ENCODE measurements at regions not wholly inside any gene's neighbourhood (a gene's known extent, or its start where the extent isn't known, plus 50 kb on each side); places are given as distances from the start of the nearest gene placed in this dataset.
"Not testable (repeated sequence)": the region's sequence is repeated elsewhere in the genome, so short reads cannot be mapped to it uniquely, and the experiment has no call there.

- TF ChIP-seq FOS (IDR thresholded peaks at IDR 0.05; ENCODE audit: borderline replicate concordance, extremely low read depth, insufficient read length); CTCF (IDR thresholded peaks at IDR 0.05 in 2 of 3, conservative IDR thresholded peaks at IDR 0.05 in 1 of 3; ENCODE audit: control insufficient read depth in 2 of 3, extremely low read depth in 1 of 3, insufficient read depth in 1 of 3, low read depth in 3 of 3, low read length in 3 of 3); ZNF274 (IDR thresholded peaks at IDR 0.05; ENCODE audit: insufficient read depth, insufficient read length); RBBP5 (conservative IDR thresholded peaks at IDR 0.05); TCF3 (IDR thresholded peaks at IDR 0.05; ENCODE audit: borderline replicate concordance, insufficient read depth, low read depth, low read length); NFXL1 (IDR thresholded peaks at IDR 0.05; ENCODE audit: borderline replicate concordance); NFIC (IDR thresholded peaks at IDR 0.05; ENCODE audit: low read depth, low read length); NFYB (IDR thresholded peaks at IDR 0.05; ENCODE audit: insufficient read depth, low read depth, low read length); RAD21 (IDR thresholded peaks at IDR 0.05; ENCODE audit: insufficient read depth, low read depth, low read length); CEBPB (IDR thresholded peaks at IDR 0.05; ENCODE audit: borderline replicate concordance in 1 of 2, low read depth in 2 of 2, low read length in 2 of 2); TARDBP (IDR thresholded peaks at IDR 0.05; ENCODE audit: borderline replicate concordance): not testable (repeated sequence)
Observed at GRCh38 chr3:148525621-148526020, 172.1 kb upstream of the AGTR1 start.
